ENCODE measurements at regions not wholly inside any gene's neighbourhood (a gene's known extent, or its start where the extent isn't known, plus 50 kb on each side); places are given as distances from the start of the nearest gene placed in this dataset.

- no peak overlapping the region for H3K27ac Mint-ChIP-seq (ENCODE audit: unreplicated experiment)
- H3K4me3 Mint-ChIP-seq (ENCODE audit: unreplicated experiment), result no peak overlapping the region
- peaks cover 5% of the 10 kb centered on the region for H3K4me1 Mint-ChIP-seq (ENCODE audit: low read depth)
- no peak for TF ChIP-seq CTCF (IDR thresholded peaks at IDR 0.05)
- peaks cover 24% of the 10 kb centered on the region for H3K9me3 Mint-ChIP-seq (ENCODE audit: low read depth)
- no peaks in the 10 kb centered on the region for H3K27me3 Mint-ChIP-seq (ENCODE audit: low read depth)
- DNase-seq (ENCODE audit: low spot score), result no peak
- peaks cover 16% of the 10 kb centered on the region for H3K36me3 Mint-ChIP-seq (ENCODE audit: low read depth)
Measured at GRCh38 chr2:144990661-144991060, 470.7 kb upstream of the ZEB2 start.

GRCh38 chr2:144989579-144990270, 469.8 kb upstream of the ZEB2 start:
- Mint-ChIP-seq H3K27ac (ENCODE audit: unreplicated experiment) (no peak overlapping the region), H3K27me3 (ENCODE audit: low read depth) (no peaks in the 10 kb centered on the region), H3K36me3 (ENCODE audit: low read depth) (peaks cover 19% of the 10 kb centered on the region), H3K9me3 (ENCODE audit: low read depth) (peaks cover 31% of the 10 kb centered on the region), H3K4me1 (ENCODE audit: low read depth) (no peaks in the 10 kb centered on the region), H3K4me3 (ENCODE audit: unreplicated experiment) (no peak overlapping the region)
- no peak for DNase-seq (ENCODE audit: low spot score)
- TF ChIP-seq CTCF (IDR thresholded peaks at IDR 0.05), result no peak

GRCh38 chr2:144988591-144988990, 468.7 kb upstream of the ZEB2 start:
- H3K4me3 Mint-ChIP-seq (ENCODE audit: unreplicated experiment), result no peak overlapping the region
- no peak for DNase-seq (ENCODE audit: low spot score)
- no peaks in the 10 kb centered on the region for H3K27me3 Mint-ChIP-seq (ENCODE audit: low read depth)
- H3K9me3 Mint-ChIP-seq (ENCODE audit: low read depth), result peaks cover 31% of the 10 kb centered on the region
- no peaks in the 10 kb centered on the region for H3K4me1 Mint-ChIP-seq (ENCODE audit: low read depth)
- no peak for TF ChIP-seq CTCF (IDR thresholded peaks at IDR 0.05)
- peaks cover 19% of the 10 kb centered on the region for H3K36me3 Mint-ChIP-seq (ENCODE audit: low read depth)
- H3K27ac Mint-ChIP-seq (ENCODE audit: unreplicated experiment), result no peak overlapping the region

- Mint-ChIP-seq H3K27me3 (ENCODE audit: low read depth) (no peaks in the 10 kb centered on the region), H3K4me3 (ENCODE audit: unreplicated experiment) (no peak overlapping the region), H3K27ac (ENCODE audit: unreplicated experiment) (no peak overlapping the region), H3K36me3 (ENCODE audit: low read depth) (peaks cover 20% of the 10 kb centered on the region), H3K9me3 (ENCODE audit: low read depth) (peaks cover 31% of the 10 kb centered on the region), H3K4me1 (ENCODE audit: low read depth) (peaks cover 4% of the 10 kb centered on the region)
- TF ChIP-seq CTCF (IDR thresholded peaks at IDR 0.05), result no peak
- no peak for DNase-seq (ENCODE audit: low spot score)
Measured at GRCh38 chr2:144986691-144987090, 466.8 kb upstream of the ZEB2 start.

DNA sequence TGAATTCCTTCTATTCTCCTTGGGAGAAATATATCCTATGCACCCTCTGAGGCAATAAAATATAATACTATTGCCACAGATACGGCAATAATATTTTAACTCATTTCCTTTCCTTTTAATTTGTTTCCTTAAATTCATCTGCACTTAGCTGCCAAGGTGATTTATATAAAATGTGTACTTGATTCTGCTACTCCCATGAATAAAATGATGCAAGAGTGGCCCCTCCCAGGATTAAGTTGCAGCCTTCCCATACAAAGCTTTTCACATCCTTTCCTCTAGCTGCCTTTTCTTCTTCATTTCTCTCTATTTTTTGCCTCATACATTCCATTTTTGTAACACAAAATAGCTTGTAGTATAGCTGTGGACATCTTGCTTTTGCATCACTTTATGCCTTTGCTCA, 464.1 kb upstream of the ZEB2 start:
- TF ChIP-seq CTCF (IDR thresholded peaks at IDR 0.05), result no peak
- peaks cover 32% of the 10 kb centered on the region for H3K9me3 Mint-ChIP-seq (ENCODE audit: low read depth)
- peaks cover 20% of the 10 kb centered on the region for H3K36me3 Mint-ChIP-seq (ENCODE audit: low read depth)
- no peak for DNase-seq (ENCODE audit: low spot score)
- H3K4me3 Mint-ChIP-seq (ENCODE audit: unreplicated experiment), result no peak overlapping the region
- peaks cover 4% of the 10 kb centered on the region for H3K4me1 Mint-ChIP-seq (ENCODE audit: low read depth)
- H3K27me3 Mint-ChIP-seq (ENCODE audit: low read depth), result no peaks in the 10 kb centered on the region
- no peak overlapping the region for H3K27ac Mint-ChIP-seq (ENCODE audit: unreplicated experiment)
